Body of pancreas (tissue), 4 donors: ENCODE measurements at regions not wholly inside any gene's neighbourhood (a gene's known extent, or its start where the extent isn't known, plus 50 kb on each side); places are given as distances from the start of the nearest gene placed in this dataset.
A peak's percentile ranks its signal among the peaks of the same experiment; 100 is the strongest.

ENCODE experiments used
- ATAC-seq: fragments of 150-250 bp; one replicate; pipeline ENCODE4 v1.9.1; 2016
- DNase-seq, 4 donors: peaks; one replicate each; pipeline ENCODE4 v3.0.0-alpha.2; 2019
- H3K27ac ChIP-seq, 4 donors: fragments of 200-600 bp; sonication (generic); 1 replicate in 3 of 4; 2 replicates in 1 of 4; pipeline versions ENCODE4 v1.5.1 to v1.6.1; 2016 to 2019; ENCODE audit warnings: mild to moderate bottlenecking in 1 of 4, mixed read lengths in 1 of 4, moderate library complexity in 1 of 4
- H3K27me3 ChIP-seq, 2 donors: fragments of 200-600 bp; sonication (generic); one replicate each; pipeline ENCODE4 v1.6.0; 2016; ENCODE audit warnings: mild to moderate bottlenecking in 1 of 2
- H3K36me3 ChIP-seq, 2 donors: fragments of 200-600 bp; sonication (generic); replicated peaks in 1 of 2; 2 replicates each; pipeline ENCODE4 v1.5.1; 2016; ENCODE audit warnings: low read depth in 2 of 2; ENCODE audit not compliant: insufficient read depth in 1 of 2
- H3K4me1 ChIP-seq: fragments of 200-600 bp; sonication (generic); one replicate; pipeline ENCODE4 v1.6.0; 2016
- H3K4me3 ChIP-seq, 2 donors: fragments of 200-600 bp; sonication (generic); 1 replicate in 1 of 2; 2 replicates in 1 of 2; pipeline ENCODE4 v1.5.1; 2016 to 2019
- H3K9me3 ChIP-seq, 3 donors: fragments of 200-600 bp; sonication (generic); 1 replicate in 2 of 3; 2 replicates in 1 of 3; pipeline ENCODE4 v1.5.1; 2016
- POLR2A ChIP-seq, 3 donors: fragments of 450-650 bp; IDR thresholded peaks; one replicate each; pipeline ENCODE4 v1.6.1; 2016; ENCODE audit warnings: antibody characterized with exemption in 3 of 3, mild to moderate bottlenecking in 2 of 3
- WGBS, 2 donors: methylation state at CpG; one replicate each; pipeline ENCODE4 v1.1.5; 2017; 5-methylcytosine and 5-hydroxymethylcytosine counted together
- intact Hi-C: fragments of 100-400 bp; cut with DNase I; formaldehyde crosslinking; loops from one replicate; pipeline ENCODE4 v1.15.1; 2023
- TF ChIP-seq, protein P1 (sequence below), 7 experiments: fragments of 450-650 bp in 4 of 7; fragments of 200-600 bp in 3 of 7; sonication (generic) in 3 of 7; IDR thresholded peaks; one replicate each; pipeline ENCODE4 v1.5.1; 2016 to 2019; ENCODE audit warnings: antibody characterized with exemption in 7 of 7

DNA sequence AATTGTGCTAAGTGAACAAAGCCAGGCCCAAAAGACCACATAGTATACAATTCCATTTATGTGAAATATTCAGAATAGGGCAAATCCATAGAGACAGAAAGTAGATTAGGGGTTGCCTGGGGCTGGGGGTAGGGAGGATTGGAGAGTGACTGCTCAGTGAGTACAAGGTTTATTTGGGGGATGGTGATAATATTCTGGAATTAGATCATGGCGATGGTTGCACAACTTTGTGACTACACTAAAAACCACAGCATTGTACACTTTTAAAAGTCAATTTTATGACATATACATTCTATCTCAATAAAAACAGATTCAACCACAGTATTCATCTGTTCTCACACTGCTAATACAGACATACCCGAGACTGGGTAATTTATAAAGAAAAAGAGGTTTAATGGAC is 68.7 kb upstream of the MAP1LC3B2 start:
- Histone ChIP-seq H3K9me3 (no peaks in the 10 kb centered on the region), H3K4me3 (no peak overlapping the region), H3K27ac (no peak overlapping the region), H3K36me3 (no peaks in the 10 kb centered on the region), H3K4me1 (no peaks in the 10 kb centered on the region), H3K27me3 (no peaks in the 10 kb centered on the region)
- no peak for ATAC-seq
- TF ChIP-seq, protein P1, sequence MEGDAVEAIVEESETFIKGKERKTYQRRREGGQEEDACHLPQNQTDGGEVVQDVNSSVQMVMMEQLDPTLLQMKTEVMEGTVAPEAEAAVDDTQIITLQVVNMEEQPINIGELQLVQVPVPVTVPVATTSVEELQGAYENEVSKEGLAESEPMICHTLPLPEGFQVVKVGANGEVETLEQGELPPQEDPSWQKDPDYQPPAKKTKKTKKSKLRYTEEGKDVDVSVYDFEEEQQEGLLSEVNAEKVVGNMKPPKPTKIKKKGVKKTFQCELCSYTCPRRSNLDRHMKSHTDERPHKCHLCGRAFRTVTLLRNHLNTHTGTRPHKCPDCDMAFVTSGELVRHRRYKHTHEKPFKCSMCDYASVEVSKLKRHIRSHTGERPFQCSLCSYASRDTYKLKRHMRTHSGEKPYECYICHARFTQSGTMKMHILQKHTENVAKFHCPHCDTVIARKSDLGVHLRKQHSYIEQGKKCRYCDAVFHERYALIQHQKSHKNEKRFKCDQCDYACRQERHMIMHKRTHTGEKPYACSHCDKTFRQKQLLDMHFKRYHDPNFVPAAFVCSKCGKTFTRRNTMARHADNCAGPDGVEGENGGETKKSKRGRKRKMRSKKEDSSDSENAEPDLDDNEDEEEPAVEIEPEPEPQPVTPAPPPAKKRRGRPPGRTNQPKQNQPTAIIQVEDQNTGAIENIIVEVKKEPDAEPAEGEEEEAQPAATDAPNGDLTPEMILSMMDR (IDR thresholded peaks at IDR 0.05) = no peak
- TF ChIP-seq POLR2A (IDR thresholded peaks at IDR 0.05) = no peak
- DNase-seq = no peak
- intact Hi-C loops = no loop called here
- WGBS, 2 donors = 72 to 78% methylated on average over 2 of the region's 2 CpGs

GRCh38 chr12:116492703-116493324 is 66.4 kb upstream of the MAP1LC3B2 start:
- TF ChIP-seq, protein P1 (IDR thresholded peaks at IDR 0.05) = no peak
- TF ChIP-seq POLR2A (IDR thresholded peaks at IDR 0.05) = no peak
- ATAC-seq (peak; percentile 59), DNase-seq (peak in 1 of 4 donors; percentile 33)
- Histone ChIP-seq H3K27ac (no peak overlapping the region), H3K27me3 (no peaks in the 10 kb centered on the region), H3K36me3 (no peaks in the 10 kb centered on the region), H3K9me3 (no peaks in the 10 kb centered on the region), H3K4me1 (no peaks in the 10 kb centered on the region), H3K4me3 (no peak overlapping the region)
- intact Hi-C loops = no loop called here
- 76 to 80% methylated on average over 8 of the region's 8 CpGs for WGBS, 2 donors

GRCh38 chr12:116495260-116495659 is 63.9 kb upstream of the MAP1LC3B2 start:
- Histone ChIP-seq H3K36me3 (no peaks in the 10 kb centered on the region), H3K9me3 (no peaks in the 10 kb centered on the region), H3K4me1 (no peaks in the 10 kb centered on the region), H3K27ac (no peak overlapping the region), H3K4me3 (no peak overlapping the region), H3K27me3 (no peaks in the 10 kb centered on the region)
- TF ChIP-seq POLR2A (IDR thresholded peaks at IDR 0.05) = no peak
- TF ChIP-seq, protein P1 (IDR thresholded peaks at IDR 0.05) = no peak
- ATAC-seq (no peak), DNase-seq (peak in 1 of 4 donors; percentile 17)
- intact Hi-C loops = no loop called here
- WGBS, 2 donors = 79 to 85% methylated on average over 2 of the region's 2 CpGs

- DNase-seq (no peak), ATAC-seq (no peak)
- H3K4me3 ChIP-seq = no peak overlapping the region
- H3K4me1 ChIP-seq = no peaks in the 10 kb centered on the region
- 94 to 95% methylated on average over 10 to 14 of the region's 15 CpGs for WGBS, 2 donors
- H3K9me3 ChIP-seq = no peaks in the 10 kb centered on the region
- TF ChIP-seq, protein P1 (IDR thresholded peaks at IDR 0.05) = no peak
- TF ChIP-seq POLR2A (IDR thresholded peaks at IDR 0.05) = no peak
- intact Hi-C loops = no loop called here
- H3K27ac ChIP-seq = no peak overlapping the region
- no peaks in the 10 kb centered on the region for H3K36me3 ChIP-seq
- no peaks in the 10 kb centered on the region for H3K27me3 ChIP-seq
These were observed 62.1 kb upstream of the MAP1LC3B2 start for GRCh38 chr12:116497051-116497591.

DNA sequence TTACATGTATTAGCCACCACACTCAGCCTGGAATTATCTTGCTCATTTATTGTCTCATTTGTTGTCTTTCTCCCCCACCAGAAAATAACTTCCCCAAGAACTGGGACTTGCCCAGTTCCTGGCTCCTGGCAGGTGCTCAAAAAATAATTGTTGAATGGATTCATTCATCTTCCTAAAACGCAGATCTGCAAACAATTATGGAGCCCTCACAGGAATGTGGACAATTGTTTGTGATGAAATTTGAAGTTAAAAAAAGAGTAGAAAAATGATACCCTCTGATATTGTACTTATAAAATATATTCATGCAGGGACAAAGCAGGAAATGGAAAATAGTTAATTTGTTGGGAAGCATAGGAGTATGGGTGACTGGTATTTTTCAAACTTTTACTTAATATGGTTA is 60.7 kb upstream of the MAP1LC3B2 start:
- intact Hi-C loops = no loop called here
- H3K27ac ChIP-seq = no peak overlapping the region
- no peak for TF ChIP-seq POLR2A (IDR thresholded peaks at IDR 0.05)
- TF ChIP-seq, protein P1 (IDR thresholded peaks at IDR 0.05) = no peak

More for the DNA sequence above, 60.7 kb upstream of the MAP1LC3B2 start:
- Histone ChIP-seq H3K4me1 (no peaks in the 10 kb centered on the region), H3K27me3 (no peaks in the 10 kb centered on the region), H3K4me3 (no peak overlapping the region), H3K36me3 (no peaks in the 10 kb centered on the region), H3K9me3 (no peaks in the 10 kb centered on the region)
- DNase-seq (no peak), ATAC-seq (no peak)
- 42 to 70% methylated on average over 1 of the region's 1 CpG for WGBS, 2 donors
